GM12873 (cell line): ENCODE measurements at regions not wholly inside any gene's neighbourhood (a gene's known extent, or its start where the extent isn't known, plus 50 kb on each side); places are given as distances from the start of the nearest gene placed in this dataset.

Experiments
- CTCF ChIP-seq: IDR thresholded peaks from 2 replicates; pipeline ENCODE4 v1.5.1; 2012; ENCODE audit warnings: low read depth, mild to moderate bottlenecking, moderate library complexity, low read length, control low read depth; ENCODE audit not compliant: insufficient read depth; ENCODE audit errors: missing control alignments

DNA sequence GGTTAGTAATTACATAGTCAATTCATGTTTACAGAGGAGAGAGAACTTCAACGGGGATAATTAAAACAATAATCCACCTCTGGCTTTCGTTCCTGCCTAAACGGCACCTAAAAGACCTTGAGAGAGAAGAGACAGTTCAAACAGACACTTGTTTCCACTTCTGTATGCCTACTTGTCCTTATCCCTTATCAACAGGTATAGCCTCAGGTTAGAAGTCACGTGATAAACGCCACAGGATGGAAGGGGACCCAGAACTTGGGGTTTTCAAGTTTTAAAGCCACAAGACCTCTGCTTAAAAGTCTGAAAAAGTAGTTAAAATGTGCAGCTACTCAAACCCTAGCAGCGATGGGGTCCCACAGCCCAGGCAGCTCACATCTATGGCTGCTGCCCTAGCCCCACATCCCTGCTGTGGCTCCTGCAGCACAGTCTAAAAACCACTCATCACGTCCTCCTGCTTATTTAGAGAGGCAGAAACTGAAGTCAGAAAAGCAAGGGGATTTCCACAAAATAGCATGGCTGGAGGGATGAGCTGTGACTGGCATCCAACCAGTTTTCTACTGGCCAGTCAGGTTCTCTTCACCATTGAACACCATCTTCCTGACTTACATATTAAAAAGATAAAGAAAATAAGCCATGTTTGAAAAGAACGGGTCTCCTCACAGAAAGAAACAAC lies 51.2 kb upstream of the SEC16B start:
- no peak for TF ChIP-seq CTCF

DNA sequence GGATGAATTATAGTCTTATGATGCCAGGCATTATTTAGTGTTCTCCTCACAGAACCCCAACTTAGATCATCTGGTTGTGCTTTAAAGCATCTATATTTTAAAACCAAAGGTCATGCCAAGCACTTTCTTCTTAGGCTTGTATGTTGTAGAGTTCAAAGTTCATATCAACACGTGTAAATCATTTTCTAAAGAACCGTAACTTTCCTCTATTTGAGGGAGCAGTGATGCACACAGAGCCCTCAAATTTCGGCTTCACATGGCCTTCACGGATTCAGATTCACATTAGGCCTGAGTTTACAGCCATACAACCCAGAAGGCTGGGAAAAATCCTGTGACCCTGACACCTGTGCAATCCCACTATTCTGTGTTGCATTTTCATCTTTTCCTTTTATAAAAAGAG lies 52.1 kb upstream of the SEC16B start:
- no peak for TF ChIP-seq CTCF

DNA sequence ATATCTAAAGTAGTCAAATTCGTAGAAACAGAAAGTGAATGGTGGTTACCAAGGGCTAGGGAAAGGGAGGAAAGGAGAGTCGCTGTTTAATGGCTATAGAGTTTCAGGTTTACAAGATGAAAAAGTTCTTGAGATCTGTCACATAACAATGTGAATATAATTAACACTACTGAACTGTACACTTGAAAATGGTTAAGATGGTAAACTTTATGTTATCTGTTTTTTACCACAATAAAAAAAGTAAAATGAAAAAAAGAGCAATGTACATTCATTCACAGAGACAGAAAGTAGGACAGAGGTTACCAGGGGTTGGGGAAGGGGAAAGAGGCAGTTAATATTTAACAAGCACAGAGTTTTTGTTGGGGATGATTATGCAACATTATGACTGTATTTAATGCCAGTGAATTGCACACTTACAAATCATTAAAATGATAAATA lies 53.3 kb upstream of the SEC16B start:
- no peak for TF ChIP-seq CTCF

DNA sequence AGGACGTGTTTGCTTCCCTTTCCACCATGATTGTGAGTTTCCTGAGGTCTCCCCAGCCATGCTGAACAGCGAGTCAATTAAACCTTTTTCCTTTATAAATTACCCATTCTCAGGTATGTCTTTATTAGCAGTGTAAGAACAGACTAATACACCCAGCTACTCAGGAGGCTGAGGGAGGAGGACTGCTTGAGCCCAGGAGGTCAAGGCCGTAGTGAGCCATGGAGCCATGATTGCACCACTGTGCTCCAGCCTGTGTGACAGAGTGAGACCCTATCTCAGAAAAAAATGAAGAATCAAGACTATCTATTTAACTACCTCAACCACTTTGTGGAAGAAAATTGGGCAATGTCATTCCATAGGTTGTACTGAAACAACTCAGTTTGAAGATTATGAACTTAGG lies 54.6 kb upstream of the SEC16B start:
- TF ChIP-seq CTCF = no peak

GRCh38 chr1:178025613-178026356 lies 55.9 kb upstream of the SEC16B start:
- no peak for TF ChIP-seq CTCF

DNA sequence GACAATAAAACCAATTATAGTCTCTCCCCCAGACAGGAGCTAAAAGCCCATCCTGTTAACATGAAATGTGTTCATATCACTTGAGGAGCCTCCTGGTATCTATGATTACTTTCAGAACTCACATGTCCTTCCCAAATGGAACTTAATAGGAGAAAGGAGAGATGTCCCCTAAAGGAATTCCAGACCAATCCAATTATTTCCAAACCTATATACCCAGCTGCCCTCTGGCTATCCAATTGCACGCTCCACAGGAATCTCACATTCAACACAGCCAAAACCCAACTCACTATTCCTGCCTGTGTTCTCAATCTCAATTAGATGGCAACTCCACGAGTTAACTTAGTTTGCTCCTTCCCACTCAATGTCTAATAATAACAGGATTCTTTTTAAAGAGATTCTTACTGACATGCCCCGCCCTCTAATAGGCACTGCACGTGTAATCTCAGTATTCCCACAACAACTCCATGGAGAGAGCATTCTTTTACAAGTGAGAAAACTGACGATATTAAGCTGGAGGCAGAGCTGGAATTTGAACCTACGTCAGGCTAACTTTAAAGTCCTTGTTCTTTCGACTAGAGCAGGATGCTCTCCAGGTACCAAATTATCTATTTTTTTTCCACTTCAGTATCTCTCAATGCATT lies 59.1 kb upstream of the SEC16B start:
- no peak for TF ChIP-seq CTCF

GRCh38 chr1:178030467-178030866 lies 60.6 kb upstream of the SEC16B start:
- no peak for TF ChIP-seq CTCF
